HG02943 (cell line): ENCODE measurements at regions not wholly inside any gene's neighbourhood (a gene's known extent, or its start where the extent isn't known, plus 50 kb on each side); places are given as distances from the start of the nearest gene placed in this dataset.

ENCODE experiments used
- ATAC-seq: cut with Tn5 transposase; IDR thresholded peaks from one replicate; pipeline ENCODE4 v1.9.1; 2021; ENCODE audit warnings: mild to moderate bottlenecking, low read depth, moderate library complexity; ENCODE audit not compliant: unreplicated experiment

GRCh38 chr11:95295382-95296149 is 64.6 kb upstream of the SESN3 start:
- ATAC-seq = no peak

GRCh38 chr11:95294701-95295100 is 63.7 kb upstream of the SESN3 start:
- no peak for ATAC-seq

- no peak for ATAC-seq
Measured at GRCh38 chr11:95293116-95293515, 62.1 kb upstream of the SESN3 start.

GRCh38 chr11:95291946-95292345 is 60.9 kb upstream of the SESN3 start:
- no peak for ATAC-seq

- ATAC-seq = no peak
Measured at GRCh38 chr11:95289378-95290101, 58.5 kb upstream of the SESN3 start.

DNA sequence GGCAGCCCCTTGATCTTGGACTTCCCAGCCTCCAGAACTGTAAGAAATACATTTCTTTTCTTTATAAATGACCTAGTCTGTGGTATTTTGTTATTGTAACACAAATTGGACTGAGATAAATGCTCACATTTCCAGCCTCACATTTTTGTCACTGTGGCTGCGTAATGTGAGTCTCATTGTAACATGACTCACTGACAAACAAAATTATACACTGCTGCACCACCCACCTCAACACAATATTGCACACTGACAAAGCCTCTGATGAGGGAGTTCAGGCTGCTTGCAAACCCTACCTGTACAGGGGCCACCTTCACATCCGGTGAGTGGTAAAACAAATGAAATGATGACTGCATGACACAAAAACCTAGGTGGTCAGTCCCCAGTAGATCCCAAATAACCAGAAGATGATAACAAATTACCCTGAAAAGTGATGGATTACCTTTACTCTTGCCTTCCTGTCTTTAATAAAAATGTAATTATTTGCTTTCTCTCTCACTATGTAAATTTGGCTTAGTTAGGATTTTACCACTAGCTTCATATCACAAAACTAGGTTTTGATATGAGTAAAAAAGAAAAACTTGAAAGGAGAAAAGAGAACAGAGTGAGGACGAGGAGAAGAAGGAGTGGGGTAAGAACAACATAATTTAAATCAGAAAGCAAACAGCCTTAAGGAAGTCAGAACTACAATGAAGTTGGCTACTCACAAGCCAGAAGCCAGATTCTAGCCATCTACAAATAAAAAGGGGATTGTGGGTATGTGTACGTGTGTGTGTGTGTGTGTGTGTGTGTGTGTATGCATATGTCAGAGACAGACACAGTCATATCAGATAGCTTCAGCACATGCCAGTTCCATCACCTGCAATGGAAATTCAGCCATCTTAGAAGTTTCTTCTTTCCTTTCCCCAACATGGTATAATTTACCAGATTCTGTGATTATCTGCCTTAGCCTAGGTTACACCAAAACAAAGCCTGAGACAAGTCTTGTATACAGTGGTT is 53.4 kb upstream of the SESN3 start:
- no peak for ATAC-seq

DNA sequence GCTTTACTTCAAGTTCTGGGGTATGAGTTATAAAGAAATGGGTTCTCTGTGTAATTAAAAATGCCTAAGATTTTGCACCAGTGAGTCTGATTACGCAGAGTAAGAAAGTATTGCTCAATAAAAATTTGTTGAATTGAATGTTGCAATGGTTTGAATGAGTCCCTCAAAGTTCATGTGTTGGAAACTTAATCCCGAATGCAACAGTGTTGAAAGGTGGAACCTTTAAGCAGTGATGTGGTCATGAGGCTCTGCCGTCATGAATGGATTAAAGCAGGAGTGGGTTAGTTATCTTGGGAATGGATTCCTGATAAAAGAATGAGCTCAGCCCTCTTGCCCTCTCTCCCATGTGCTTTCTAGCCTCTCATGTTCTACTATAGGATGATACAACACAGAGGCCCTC is 52.6 kb upstream of the SESN3 start:
- ATAC-seq = no peak

- ATAC-seq = no peak
Measured at GRCh38 chr11:95283146-95283545, 52.1 kb upstream of the SESN3 start.

- ATAC-seq = no peak
Measured at GRCh38 chr11:95282291-95282751, 51.3 kb upstream of the SESN3 start.
